ENCODE measurements at regions not wholly inside any gene's neighbourhood (a gene's known extent, or its start where the extent isn't known, plus 50 kb on each side); places are given as distances from the start of the nearest gene placed in this dataset.

DNA sequence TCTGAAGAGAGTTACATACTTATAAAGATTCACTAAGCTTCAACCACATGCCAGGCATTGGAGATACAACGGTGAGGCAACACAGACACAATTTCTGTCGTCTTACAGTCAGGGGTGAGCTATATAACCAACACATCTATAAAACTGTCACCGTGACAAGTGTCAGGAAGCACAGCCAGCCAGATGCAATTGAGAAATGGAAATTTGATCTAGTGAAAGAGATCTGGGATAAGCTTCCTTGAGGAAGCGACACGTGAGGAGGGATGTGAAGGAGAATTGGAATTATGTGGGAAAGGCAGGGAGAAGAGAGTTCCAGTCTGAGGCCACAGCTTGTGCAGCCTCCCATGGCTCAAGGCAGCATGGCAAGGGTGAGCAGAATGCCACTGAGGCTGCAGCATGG lies 50.9 kb upstream of the ZNF354B start:
- no peak for DNase-seq (ENCODE audit: low spot score)

DNA sequence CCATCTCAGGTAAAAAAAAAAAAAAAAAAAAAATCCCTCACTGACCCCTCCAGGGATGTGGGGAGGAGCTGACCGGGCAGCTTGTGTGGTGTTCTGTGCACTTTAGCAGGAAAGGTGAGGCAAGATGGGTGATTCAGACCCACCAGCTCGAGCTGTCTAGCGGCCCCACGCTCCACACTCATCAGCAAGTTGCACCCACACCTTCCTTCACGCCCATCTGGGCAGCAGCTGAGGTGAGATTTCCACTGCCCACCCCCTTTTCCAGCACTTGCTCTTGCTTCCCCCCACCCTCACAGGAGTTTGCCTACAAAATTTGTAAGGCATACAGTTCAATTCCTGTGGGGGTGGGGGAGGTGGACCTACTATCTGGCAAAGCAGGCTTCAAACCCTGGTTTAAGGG lies 58.7 kb upstream of the ZNF354B start:
- no peak for DNase-seq (ENCODE audit: low spot score)

DNA sequence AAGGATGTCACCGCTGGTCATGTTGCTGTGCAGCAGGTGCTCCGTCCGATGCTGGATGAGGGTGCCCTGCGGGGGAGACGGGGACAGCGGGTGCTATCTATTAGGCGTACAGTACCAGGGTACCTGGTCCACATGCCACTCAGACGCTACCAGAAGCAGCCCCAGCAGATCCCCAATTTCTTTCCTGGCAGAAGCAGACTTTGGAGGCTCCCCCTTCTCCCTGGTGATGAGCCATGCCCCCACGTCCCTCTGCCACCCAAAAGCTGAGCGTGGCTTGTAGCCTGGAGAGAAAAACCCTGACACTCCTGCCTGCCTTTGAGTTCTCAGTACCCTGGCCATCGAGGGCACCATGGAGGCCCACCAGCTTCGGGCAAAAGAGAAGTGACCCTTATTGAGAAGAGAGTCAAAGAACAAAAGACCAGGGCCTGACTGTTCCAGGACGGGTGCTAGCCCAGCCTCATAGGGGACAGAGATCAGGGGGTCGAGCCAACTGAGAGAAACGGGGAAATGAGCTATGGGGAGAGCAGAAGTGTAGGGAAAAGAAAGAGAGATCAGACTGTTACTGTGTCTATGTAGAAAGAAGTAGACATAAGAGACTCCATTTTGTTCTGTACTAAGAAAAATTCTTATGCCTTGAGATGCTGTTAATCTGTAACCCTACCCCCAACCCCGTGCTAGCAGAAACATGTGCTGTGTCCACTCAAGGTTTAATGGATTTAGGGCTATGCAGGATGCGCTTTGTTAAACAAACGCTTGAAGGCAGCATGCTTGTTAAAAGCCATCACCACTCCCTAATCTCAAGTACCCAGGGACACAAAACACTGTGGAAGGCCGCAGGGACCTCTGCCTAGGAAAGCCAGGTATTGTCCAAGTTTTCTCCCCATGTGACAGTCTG lies 62.0 kb upstream of the ZNF354B start:
- DNase-seq (ENCODE audit: low spot score): no peak

DNA sequence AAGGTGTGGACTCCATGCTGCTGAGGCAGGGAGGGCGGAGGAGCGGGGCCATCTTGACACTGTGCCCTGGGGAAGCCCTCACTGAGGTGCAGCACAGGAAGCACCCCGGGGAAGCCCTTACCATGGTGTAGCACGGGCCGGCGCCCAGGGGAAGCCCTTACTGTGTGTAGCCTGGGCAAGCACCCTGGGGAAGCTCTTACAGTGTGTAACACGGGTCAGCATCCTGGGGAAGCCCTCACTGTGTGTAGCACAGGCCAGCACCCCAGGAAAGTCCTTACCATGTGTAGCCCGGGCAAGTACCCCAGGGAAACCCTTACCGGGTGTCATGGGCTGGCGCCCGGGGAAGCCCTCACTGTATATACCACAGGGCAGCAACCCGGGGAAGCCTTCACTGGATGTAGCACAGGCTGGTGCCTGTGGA lies 62.6 kb upstream of the ZNF354B start:
- DNase-seq (ENCODE audit: low spot score): no peak

DNA sequence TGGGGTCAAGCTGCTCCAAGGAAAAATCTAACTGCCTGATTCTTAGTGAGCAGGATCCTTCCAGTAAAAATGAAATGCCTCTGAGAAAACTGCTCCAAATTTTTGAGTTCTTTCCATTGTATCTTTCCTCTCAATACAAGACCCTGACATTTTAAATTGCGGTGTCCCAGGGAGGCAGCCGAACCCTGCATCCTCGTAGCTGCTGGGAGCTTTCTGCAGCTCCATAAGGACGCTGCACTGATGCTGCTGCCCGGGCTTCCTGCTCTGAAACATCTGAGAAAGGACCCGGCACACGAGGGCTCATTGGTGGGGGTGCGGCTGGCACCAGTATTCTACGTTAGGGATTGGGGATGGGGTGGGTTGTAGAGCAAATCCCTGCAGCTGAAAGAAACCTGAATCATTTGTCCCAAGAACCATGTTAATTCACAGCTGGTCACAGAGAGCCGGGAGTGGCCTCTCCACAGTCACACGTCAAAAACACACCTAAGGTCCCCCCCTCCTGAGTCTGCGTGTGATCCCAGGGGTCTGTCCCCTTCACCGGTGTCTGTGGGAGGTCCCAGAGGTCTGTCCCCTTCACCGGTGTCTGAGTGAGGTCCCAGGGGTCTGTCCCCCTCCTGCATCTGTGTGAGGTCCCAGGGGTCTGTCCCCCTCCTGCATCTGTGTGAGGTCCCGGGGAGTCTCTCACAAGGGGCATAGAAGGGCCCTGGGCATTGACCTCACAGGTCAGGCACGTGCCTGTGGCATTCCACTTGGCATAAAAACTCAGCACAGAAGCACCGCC lies 63.4 kb upstream of the ZNF354B start:
- no peak for DNase-seq (ENCODE audit: low spot score)

DNA sequence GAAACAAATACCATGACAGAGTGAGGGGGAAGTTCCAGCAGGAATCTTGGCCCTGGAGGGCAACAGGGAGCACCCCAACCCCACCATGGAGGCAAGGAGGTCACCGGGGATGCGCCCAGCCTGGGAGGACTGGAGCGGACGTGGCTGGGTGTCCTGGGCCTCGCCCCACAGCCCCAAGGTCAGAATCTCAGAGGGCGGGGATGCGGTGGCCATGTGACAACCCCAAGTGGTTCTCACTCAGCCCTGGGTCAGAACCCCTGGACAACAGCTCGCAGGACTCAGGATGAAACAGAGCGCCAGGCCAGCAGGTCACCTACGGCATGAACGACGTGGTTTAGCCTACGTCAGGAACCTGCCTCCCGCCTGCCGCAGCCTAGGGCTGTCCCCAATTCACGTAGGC lies 64.0 kb upstream of the ZNF354A start:
- no peak for DNase-seq (ENCODE audit: low spot score)

DNA sequence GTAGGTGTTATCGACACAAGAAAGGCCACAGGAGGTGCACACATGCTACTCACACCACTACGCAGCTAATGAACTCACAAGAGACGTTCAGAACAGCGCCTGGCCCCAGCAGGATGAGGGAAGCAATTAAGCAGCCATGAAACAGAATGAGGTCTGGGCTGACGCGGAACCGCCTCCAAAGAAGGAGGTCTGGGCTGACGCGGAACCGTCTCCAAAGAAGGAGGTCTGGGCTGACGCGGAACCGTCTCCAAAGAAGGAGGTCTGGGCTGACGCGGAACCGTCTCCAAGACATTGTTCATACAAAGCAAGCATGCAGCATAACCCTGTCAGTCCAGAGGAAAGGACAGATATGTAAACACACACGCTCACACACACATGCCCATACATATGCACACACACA lies 63.2 kb upstream of the ZNF354A start:
- DNase-seq (ENCODE audit: low spot score): no peak

DNA sequence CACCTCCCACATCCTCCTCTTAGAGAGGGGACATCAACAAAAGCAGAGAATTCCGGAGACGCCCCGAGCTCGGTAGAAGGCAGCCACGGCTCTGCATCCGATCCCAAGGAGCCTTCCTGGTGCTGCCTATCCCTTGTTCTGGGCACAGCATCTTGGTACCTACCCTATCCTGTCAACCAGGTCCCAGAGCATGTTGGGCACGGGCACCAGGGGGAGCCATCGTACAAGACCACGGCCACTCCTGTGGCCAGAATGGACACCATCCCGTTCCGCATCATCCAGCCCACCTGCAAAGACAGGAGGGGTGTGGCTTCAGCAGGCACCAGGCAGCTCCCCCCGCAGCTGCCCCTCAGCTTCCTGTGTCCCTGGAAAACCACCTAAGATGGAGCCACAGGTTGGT lies 62.7 kb upstream of the ZNF354A start:
- DNase-seq (ENCODE audit: low spot score): no peak

DNA sequence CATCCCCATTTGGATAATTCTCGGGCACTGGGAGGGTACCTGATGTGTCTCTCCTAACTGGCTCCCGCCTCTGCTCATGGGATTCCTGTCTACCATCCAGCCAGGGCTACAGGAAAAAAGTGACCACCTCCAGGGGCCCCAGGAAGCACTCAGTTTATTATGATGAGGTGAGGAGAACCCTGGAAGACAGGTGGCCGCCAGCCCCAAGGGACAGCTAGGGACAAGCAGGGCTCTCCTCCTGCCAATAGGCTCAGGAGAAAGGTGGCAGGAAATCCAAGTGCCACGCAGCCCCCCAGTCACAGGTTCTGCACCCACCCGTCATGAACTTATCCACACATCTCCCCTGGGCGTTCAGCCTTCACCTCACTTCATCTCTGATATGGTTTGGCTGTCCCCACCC lies 61.5 kb upstream of the ZNF354A start:
- DNase-seq (ENCODE audit: low spot score): no peak

DNA sequence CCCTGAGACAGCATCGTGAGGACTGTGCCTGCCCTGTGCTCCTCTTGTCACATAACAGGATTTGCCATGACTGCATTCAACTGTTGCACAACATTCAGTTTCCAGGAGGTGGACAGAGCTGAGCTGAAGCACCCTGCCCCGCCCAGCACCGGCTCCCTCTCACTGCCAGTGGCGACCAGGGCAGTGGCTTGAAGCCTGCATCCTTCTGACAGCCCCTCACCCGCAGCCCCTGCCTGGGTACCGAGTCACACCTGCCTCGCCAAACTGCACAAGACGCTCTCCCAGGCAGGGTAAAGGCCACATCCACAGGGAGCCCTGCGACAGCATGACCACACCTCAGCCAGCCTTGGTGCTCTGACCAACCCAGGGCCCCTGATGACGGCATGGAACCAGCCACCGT lies 59.9 kb upstream of the ZNF354A start:
- DNase-seq (ENCODE audit: low spot score): no peak

DNA sequence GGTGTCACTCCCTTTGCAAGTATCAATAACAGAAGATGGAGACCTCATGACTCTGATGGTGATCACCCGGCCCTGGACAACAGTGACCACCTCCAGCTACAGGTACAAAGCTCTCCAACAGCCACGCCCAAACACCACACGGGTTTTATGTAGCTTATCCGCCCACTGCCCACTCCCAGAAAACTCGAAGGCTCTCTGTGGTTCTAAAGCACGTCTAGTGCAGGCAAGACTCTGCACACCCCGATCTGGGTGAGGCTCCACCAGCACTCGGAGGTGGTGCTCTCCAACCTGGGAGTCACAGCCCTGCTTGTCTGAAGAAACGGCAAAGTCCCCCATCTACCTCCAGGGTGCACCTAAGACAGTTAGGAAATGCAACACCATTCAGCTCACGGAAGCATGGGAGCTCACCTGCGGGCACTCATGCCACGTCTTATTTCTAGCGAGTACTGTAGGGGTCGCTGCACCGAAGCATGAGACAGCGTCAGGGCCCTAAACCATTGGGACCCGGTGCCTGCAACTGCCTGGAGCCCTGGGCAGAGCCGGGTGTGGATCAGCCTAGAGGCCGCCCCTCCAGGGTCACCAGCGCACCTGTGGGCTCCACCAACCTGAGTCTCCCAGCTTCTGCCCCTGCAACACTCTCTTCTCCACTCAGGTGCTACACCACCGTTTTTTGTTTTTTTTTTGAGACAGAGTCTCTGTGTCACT lies 58.1 kb upstream of the ZNF354A start:
- no peak for DNase-seq (ENCODE audit: low spot score)

DNA sequence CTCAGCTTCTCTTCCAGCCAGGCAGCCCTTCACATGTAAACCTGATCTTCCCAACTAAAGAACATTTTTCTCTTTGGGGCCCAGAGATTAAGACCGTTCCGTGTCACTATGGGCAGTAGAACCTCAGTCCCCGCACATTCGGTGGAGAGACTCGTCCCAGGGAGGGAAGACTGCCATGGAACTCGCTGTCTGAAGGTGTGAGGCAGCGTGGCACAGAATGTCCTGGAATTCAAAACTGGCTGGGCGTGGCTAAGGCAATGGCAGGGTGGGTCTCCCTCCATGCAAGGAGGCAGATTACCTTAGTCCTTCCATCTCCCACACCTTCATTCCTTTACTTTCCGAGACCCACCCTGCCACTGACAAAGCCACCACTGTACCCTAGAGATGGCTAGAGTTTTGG lies 57.4 kb upstream of the ZNF354A start:
- DNase-seq (ENCODE audit: low spot score): no peak

DNA sequence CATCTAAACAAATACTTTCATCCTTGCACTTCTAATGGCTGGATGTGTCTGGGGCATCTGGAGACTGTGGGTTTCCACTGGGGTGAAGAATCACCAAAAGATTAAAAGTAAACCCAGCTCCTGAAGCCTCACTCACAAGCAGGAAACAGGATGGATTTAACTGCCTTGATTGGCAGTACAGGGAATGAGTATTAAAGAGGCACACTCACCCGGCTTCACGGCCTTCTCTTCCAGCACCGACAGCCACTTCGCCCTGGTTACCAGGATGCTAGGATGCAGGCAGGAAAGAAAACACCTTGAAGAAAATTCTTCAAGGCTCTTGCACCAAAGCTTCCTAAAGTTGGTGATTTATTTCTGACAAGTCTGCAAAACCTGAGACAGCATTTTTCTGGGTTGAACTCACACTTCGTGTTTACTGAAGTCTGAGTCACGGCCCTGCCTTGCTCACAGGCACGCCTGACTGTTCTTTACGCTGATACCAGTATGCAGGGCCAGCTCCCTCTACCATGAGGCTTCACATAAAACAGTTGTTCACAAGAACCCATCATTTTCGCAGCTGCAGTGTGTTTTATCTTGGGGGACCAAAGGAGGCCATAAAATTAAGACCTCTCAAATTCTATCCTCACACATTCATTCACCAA lies 56.5 kb upstream of the ZNF354A start:
- peak; percentile 86 for DNase-seq (ENCODE audit: low spot score)

DNA sequence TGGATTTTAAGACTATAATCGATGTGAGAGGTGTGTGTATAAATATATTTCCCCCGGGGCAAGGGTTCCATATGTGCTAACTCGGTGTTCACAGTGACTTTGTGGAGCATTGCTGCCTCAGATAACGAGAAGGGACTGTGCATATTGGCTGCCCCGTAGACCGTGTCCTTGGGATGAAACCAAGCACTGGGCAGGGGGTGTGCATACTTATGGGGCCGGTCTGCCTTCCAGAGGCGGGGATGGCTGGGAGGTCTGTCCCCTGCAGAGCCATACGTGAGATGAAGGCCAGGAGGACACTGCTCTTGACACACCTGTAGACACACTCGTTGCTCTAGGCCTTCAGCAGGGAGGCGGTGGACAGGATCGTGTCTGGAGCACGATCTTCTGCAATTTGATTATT lies 56.0 kb upstream of the ZNF354A start:
- no peak for DNase-seq (ENCODE audit: low spot score)

DNA sequence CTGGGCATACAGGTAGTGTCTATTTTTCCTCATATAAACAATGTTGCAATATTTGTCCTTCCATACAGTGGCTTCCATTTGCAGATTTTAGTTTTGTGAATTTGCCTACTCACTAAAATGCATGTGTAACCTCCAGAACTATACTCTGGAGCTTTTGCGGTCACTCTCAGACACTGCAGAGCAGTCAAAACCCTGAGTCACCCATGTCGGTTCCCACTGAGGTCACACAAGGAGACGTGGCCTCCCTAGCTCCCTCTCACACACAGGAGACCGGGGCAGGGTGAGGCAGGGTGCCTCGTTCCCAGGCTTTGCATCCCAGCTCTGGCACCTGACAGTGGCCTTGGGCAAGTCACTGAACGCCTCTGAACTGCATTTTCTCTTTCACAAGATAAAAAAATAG lies 55.5 kb upstream of the ZNF354A start:
- DNase-seq (ENCODE audit: low spot score): no peak

DNA sequence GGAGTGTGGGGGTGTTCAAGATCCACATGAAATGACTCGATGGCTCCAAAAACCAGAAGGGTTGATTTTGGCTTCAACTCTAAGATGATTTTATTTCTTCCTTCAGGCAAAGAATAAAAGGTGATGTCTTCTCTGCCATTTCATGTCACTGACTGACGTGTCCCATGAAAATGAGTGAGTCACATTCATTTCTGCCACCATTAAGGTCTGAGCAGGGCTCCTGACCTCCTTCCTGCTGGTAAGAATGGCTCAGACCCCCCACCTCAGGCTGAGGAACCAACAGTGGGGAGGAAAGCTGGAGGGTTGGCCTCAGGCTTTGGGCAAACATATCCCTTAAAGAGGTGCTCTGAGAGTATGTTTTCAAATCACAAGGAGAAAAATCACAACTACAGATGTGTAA lies 53.9 kb upstream of the ZNF354A start:
- DNase-seq (ENCODE audit: low spot score): no peak

DNA sequence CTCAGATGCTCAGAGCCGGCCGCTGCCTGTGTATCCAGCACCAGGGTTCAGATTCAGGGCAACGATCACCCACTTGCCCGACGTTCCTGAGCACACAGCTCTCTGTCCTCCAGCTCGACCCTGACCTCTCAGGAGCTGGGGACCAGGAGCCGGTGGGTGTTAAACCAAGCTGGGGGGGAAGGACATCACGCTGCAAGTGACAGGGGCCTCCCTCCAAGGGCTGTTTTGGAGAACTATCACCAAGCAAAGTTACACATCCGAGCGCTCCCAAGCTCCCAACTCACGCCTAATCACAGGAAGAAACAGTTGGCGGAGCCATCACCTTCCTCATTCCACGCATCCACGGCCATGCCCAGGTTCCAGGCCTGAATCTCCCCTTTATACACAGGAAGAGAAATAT lies 51.5 kb upstream of the ZNF354A start:
- DNase-seq (ENCODE audit: low spot score): no peak

DNA sequence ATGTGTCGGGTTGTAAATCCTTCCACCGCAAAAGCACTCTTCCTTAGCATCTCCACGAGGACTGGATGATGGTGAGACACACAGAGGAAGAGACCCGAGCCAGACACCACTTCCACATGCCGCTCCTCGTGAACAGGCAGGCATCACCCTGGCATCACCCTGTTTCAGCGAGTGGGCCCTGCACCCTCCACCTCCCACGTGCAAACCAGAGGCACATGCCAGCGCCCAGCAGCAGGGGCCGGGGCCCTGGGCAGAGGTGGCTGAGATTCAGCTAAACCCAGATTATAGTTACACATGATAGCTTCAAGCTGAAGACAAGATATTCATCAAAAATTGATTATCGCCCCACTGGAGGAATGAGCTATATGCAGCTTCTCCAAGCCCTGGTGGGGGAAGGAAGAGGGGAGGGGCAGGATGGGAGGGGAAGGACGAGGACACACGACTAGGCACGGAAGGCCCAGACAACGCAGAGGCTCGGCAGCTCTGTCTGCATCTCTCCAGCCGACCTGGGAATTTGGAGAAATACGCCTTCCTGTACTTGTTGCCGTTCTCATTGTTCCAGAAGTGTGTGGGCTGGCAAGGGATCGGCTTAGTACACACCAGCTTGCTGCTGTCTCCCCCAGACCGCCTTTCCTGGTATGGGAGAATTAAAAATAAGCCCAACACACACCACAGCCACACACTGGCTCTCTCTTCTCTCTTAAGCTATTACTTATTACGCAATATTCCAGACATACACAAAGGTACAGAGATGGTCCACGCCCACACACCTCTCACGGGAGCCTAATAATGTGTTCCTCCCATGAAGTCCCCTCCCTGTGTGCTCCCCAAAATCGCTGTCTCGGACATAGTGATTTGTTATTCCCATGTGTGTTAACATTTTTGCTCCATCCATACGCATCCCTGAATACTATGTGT lies 50.4 kb upstream of the ZNF354A start:
- no peak for DNase-seq (ENCODE audit: low spot score)

Measured in umbilical cord (tissue), 1 donor.